ENCODE measurements at regions not wholly inside any gene's neighbourhood (a gene's known extent, or its start where the extent isn't known, plus 50 kb on each side); places are given as distances from the start of the nearest gene placed in this dataset.
A peak's percentile ranks its signal among the peaks of the same experiment; 100 is the strongest.

- Histone ChIP-seq H3K4me1 (peaks cover 3% of the 10 kb centered on the region), H3K27ac (no peak overlapping the region), H3K36me3 (no peaks in the 10 kb centered on the region), H3K4me3 (no peak overlapping the region), H4K20me1 (ENCODE audit: low read depth) (no peaks in the 10 kb centered on the region), H3K27me3 (peaks cover 5% of the 10 kb centered on the region), H3K9me3 (ENCODE audit: low read depth) (no peaks in the 10 kb centered on the region), H3K4me2 (no peak overlapping the region), H3K79me2 (ENCODE audit: low read depth) (no peaks in the 10 kb centered on the region), H3K9ac (no peak overlapping the region), H2AFZ (replicated peaks) (no peak overlapping the region), H3F3A (ENCODE audit: low read depth) (no peaks in the 10 kb centered on the region)
- Mint-ChIP-seq H3K27me3 (ENCODE audit: insufficient read depth, low read depth) (peaks cover 27% of the 10 kb centered on the region), H3K9me3 (no peaks in the 10 kb centered on the region), H3K4me3 (no peak overlapping the region), H3K27ac (peak overlapping the region; percentile 84), H3K4me1 (peaks cover 57% of the 10 kb centered on the region), H3K36me3 (no peaks in the 10 kb centered on the region)
- no peak for DNase-seq (ENCODE audit: low spot score)
- TF ChIP-seq EZH2 (IDR thresholded peaks at IDR 0.05): no peak
- no peak for TF ChIP-seq EZH2phosphoT487 (IDR thresholded peaks at IDR 0.05)
- no peak for TF ChIP-seq CTCF (IDR thresholded peaks at IDR 0.05)
These were observed 123.7 kb upstream of the GLI2 start for GRCh38 chr2:120611961-120612360.

- Histone ChIP-seq H3K4me3 (no peak overlapping the region), H3K27ac (no peak overlapping the region), H3F3A (ENCODE audit: low read depth) (no peaks in the 10 kb centered on the region), H3K27me3 (peaks cover 5% of the 10 kb centered on the region), H3K9ac (no peak overlapping the region), H2AFZ (replicated peaks) (no peak overlapping the region), H3K36me3 (no peaks in the 10 kb centered on the region), H3K9me3 (ENCODE audit: low read depth) (no peaks in the 10 kb centered on the region), H3K4me1 (peaks cover 3% of the 10 kb centered on the region), H3K4me2 (no peak overlapping the region), H3K79me2 (ENCODE audit: low read depth) (no peaks in the 10 kb centered on the region), H4K20me1 (ENCODE audit: low read depth) (no peaks in the 10 kb centered on the region)
- Mint-ChIP-seq H3K36me3 (no peaks in the 10 kb centered on the region), H3K27me3 (ENCODE audit: insufficient read depth, low read depth) (peaks cover 28% of the 10 kb centered on the region), H3K4me3 (no peak overlapping the region), H3K27ac (peak overlapping the region; percentile 84), H3K9me3 (no peaks in the 10 kb centered on the region), H3K4me1 (peaks cover 57% of the 10 kb centered on the region)
- DNase-seq (ENCODE audit: low spot score): no peak
- TF ChIP-seq EZH2 (IDR thresholded peaks at IDR 0.05): no peak
- no peak for TF ChIP-seq EZH2phosphoT487 (IDR thresholded peaks at IDR 0.05)
- TF ChIP-seq CTCF (IDR thresholded peaks at IDR 0.05): no peak
These were observed 123.2 kb upstream of the GLI2 start for GRCh38 chr2:120612471-120612870.

GRCh38 chr2:120612931-120613330 lies 122.7 kb upstream of the GLI2 start:
- H3K4me2 ChIP-seq: no peak overlapping the region
- H3K79me2 ChIP-seq (ENCODE audit: low read depth): no peaks in the 10 kb centered on the region
- Mint-ChIP-seq H3K4me3 (no peak overlapping the region), H3K36me3 (no peaks in the 10 kb centered on the region), H3K27ac (peak overlapping the region; percentile 81), H3K27me3 (ENCODE audit: insufficient read depth, low read depth) (peaks cover 25% of the 10 kb centered on the region), H3K4me1 (peaks cover 54% of the 10 kb centered on the region), H3K9me3 (no peaks in the 10 kb centered on the region)
- TF ChIP-seq CTCF (IDR thresholded peaks at IDR 0.05): no peak
- no peak for TF ChIP-seq EZH2phosphoT487 (IDR thresholded peaks at IDR 0.05)
- TF ChIP-seq EZH2 (IDR thresholded peaks at IDR 0.05): no peak
- no peak overlapping the region for H2AFZ ChIP-seq (replicated peaks)
- H3K4me1 ChIP-seq: peaks cover 3% of the 10 kb centered on the region
- H4K20me1 ChIP-seq (ENCODE audit: low read depth): no peaks in the 10 kb centered on the region
- DNase-seq (ENCODE audit: low spot score): no peak
- H3K36me3 ChIP-seq: no peaks in the 10 kb centered on the region
- H3K4me3 ChIP-seq: no peak overlapping the region
- H3F3A ChIP-seq (ENCODE audit: low read depth): no peaks in the 10 kb centered on the region
- H3K9ac ChIP-seq: no peak overlapping the region
- H3K27ac ChIP-seq: no peak overlapping the region
- no peaks in the 10 kb centered on the region for H3K9me3 ChIP-seq (ENCODE audit: low read depth)
- H3K27me3 ChIP-seq: peaks cover 5% of the 10 kb centered on the region
